ENCODE measurements at regions not wholly inside any gene's neighbourhood (a gene's known extent, or its start where the extent isn't known, plus 50 kb on each side); places are given as distances from the start of the nearest gene placed in this dataset.

DNA sequence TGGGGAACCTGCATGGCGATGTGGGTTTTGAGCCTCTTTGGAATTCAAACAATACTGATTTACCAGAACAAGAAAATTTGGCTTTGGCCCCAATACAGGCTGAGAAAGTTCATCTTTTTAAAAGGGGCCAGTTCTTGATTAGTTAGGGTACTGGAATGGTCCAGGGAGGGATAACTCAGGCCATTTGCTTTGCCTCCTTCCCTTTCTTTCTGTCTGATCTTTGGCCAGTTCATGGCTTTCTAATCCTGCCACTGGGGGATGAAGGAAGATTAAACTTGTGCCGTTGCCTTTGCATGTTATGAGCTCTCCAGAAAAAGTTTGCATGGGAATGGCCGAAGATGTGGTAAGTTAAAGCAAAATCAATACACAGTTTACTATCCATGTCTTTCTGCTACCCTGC lies 78.4 kb downstream of the ADAMTS15 start:
- TF ChIP-seq, protein P1, sequence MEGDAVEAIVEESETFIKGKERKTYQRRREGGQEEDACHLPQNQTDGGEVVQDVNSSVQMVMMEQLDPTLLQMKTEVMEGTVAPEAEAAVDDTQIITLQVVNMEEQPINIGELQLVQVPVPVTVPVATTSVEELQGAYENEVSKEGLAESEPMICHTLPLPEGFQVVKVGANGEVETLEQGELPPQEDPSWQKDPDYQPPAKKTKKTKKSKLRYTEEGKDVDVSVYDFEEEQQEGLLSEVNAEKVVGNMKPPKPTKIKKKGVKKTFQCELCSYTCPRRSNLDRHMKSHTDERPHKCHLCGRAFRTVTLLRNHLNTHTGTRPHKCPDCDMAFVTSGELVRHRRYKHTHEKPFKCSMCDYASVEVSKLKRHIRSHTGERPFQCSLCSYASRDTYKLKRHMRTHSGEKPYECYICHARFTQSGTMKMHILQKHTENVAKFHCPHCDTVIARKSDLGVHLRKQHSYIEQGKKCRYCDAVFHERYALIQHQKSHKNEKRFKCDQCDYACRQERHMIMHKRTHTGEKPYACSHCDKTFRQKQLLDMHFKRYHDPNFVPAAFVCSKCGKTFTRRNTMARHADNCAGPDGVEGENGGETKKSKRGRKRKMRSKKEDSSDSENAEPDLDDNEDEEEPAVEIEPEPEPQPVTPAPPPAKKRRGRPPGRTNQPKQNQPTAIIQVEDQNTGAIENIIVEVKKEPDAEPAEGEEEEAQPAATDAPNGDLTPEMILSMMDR (IDR thresholded peaks at IDR 0.05; ENCODE audit: insufficient read depth, low read length) = no peak
- TF ChIP-seq GABPA (IDR thresholded peaks at IDR 0.05; ENCODE audit: low read depth) (no peak), POLR2AphosphoS5 (IDR thresholded peaks at IDR 0.05; ENCODE audit: low read depth) (no peak), SPI1 (IDR thresholded peaks at IDR 0.05; ENCODE audit: borderline replicate concordance, low read depth) (no peak)
- TF ChIP-seq, protein P2, sequence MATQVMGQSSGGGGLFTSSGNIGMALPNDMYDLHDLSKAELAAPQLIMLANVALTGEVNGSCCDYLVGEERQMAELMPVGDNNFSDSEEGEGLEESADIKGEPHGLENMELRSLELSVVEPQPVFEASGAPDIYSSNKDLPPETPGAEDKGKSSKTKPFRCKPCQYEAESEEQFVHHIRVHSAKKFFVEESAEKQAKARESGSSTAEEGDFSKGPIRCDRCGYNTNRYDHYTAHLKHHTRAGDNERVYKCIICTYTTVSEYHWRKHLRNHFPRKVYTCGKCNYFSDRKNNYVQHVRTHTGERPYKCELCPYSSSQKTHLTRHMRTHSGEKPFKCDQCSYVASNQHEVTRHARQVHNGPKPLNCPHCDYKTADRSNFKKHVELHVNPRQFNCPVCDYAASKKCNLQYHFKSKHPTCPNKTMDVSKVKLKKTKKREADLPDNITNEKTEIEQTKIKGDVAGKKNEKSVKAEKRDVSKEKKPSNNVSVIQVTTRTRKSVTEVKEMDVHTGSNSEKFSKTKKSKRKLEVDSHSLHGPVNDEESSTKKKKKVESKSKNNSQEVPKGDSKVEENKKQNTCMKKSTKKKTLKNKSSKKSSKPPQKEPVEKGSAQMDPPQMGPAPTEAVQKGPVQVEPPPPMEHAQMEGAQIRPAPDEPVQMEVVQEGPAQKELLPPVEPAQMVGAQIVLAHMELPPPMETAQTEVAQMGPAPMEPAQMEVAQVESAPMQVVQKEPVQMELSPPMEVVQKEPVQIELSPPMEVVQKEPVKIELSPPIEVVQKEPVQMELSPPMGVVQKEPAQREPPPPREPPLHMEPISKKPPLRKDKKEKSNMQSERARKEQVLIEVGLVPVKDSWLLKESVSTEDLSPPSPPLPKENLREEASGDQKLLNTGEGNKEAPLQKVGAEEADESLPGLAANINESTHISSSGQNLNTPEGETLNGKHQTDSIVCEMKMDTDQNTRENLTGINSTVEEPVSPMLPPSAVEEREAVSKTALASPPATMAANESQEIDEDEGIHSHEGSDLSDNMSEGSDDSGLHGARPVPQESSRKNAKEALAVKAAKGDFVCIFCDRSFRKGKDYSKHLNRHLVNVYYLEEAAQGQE (IDR thresholded peaks at IDR 0.05; ENCODE audit: insufficient replicate concordance, low read depth) = no peak
- no peaks in the 10 kb centered on the region for H3K27me3 ChIP-seq (ENCODE audit: insufficient read depth, poor library complexity, severe bottlenecking)
- H3K4me3 ChIP-seq (replicated peaks; ENCODE audit: insufficient read depth, low read length) = no peak overlapping the region
- no peak for DNase-seq (ENCODE audit: low read depth in 1 of 2, low spot score in 1 of 2)
- H3K27ac ChIP-seq (replicated peaks) = no peak overlapping the region

DNA sequence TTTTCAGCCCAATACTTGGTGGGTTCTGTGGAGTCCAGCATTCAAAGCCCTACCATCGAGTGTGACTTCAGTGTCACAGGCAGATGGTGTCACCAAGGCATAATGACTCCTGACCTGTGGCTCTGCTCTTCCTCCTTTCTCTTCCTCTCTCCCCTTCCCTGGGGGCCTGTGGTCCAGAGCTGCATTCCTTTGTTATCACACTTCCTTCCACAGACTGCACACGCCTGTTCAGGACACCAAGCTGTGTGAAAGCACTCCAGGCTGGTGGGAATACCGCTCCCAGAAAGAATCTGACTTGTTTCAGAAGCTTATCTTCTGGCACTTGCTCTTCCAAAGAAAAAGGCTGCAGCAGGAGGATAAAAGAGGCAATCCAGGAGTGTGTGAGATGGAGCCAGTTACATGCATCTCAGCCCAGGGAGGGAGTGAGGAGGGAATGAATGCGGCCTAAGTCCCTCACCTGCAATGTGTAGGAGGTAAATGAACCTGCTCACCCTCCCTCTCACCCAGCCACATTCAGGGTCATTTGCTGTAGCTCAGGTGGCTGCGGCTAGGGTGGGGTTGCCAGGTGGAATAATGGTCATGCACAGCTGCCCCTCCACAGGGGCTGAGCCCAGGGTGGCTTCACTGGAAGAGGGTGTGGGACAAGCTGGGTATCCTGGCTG lies 79.3 kb downstream of the ADAMTS15 start:
- no peak for TF ChIP-seq GABPA (IDR thresholded peaks at IDR 0.05; ENCODE audit: low read depth)
- TF ChIP-seq SPI1 (IDR thresholded peaks at IDR 0.05; ENCODE audit: borderline replicate concordance, low read depth) = no peak
- TF ChIP-seq, protein P1 (IDR thresholded peaks at IDR 0.05; ENCODE audit: insufficient read depth, low read length) = no peak
- no peak for TF ChIP-seq POLR2AphosphoS5 (IDR thresholded peaks at IDR 0.05; ENCODE audit: low read depth)
- TF ChIP-seq, protein P2 (IDR thresholded peaks at IDR 0.05; ENCODE audit: insufficient replicate concordance, low read depth) = no peak
- Histone ChIP-seq H3K4me3 (replicated peaks; ENCODE audit: insufficient read depth, low read length) (no peak overlapping the region), H3K27me3 (ENCODE audit: insufficient read depth, poor library complexity, severe bottlenecking) (no peaks in the 10 kb centered on the region), H3K27ac (replicated peaks) (no peak overlapping the region)
- no peak for DNase-seq (ENCODE audit: low read depth in 1 of 2, low spot score in 1 of 2)

DNA sequence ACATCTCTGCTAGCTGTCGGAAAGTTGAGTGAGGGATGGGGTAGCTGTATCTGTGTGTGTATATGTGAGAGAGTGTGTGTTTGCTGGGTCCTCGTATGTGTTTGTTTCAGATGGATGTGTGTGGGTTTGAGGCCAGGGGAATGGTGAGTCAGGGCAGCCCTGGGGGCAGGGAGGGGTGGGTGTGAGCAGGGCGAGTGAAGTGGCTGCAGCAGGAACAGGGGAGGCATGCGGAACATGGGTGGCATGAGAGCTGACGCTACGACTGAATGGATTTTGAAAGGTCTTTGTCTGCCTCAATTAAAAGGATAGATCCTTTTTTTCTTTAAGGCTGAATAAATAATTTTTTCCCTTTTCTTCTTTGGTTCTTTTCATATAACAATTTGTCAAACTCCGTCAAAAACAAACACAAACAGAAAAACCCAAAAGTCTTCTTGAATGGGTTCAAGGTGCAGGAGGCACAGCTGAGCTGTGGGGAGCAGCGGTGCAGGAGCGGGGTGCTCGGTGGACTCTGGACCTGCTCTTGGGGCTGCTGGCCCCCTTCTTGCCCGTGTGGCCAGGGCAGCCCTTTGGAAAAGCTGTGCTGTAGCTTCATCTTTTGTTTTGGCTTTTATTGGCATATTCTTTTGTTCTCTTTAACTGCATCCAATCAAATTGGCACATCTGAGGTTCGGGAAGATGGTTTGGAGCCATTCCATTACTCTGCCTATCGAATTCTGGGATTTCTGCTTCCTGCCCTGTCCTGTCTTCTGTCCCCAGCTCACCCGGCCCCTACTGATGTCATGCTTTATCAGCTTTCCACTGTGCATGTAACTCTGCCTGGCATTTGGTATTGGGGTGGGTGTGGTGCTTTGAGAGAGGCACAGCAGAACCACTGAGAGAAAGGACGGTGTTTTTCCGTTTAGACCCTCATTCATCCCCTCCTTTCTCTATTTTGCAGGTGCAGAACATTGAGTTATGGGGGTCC lies 80.1 kb downstream of the ADAMTS15 start:
- Histone ChIP-seq H3K4me3 (replicated peaks; ENCODE audit: insufficient read depth, low read length) (no peak overlapping the region), H3K27ac (replicated peaks) (no peak overlapping the region), H3K27me3 (ENCODE audit: insufficient read depth, poor library complexity, severe bottlenecking) (no peaks in the 10 kb centered on the region)
- TF ChIP-seq GABPA (IDR thresholded peaks at IDR 0.05; ENCODE audit: low read depth) (no peak), SPI1 (IDR thresholded peaks at IDR 0.05; ENCODE audit: borderline replicate concordance, low read depth) (no peak), POLR2AphosphoS5 (IDR thresholded peaks at IDR 0.05; ENCODE audit: low read depth) (no peak)
- TF ChIP-seq, protein P2 (IDR thresholded peaks at IDR 0.05; ENCODE audit: insufficient replicate concordance, low read depth) = no peak
- TF ChIP-seq, protein P1 (IDR thresholded peaks at IDR 0.05; ENCODE audit: insufficient read depth, low read length) = no peak
- no peak for DNase-seq (ENCODE audit: low read depth in 1 of 2, low spot score in 1 of 2)
